ENCODE measurements at regions not wholly inside any gene's neighbourhood (a gene's known extent, or its start where the extent isn't known, plus 50 kb on each side); places are given as distances from the start of the nearest gene placed in this dataset.

GRCh38 chr1:213678348-213678747 lies 309.4 kb upstream of the PROX1 start:
- Histone ChIP-seq H3K9me3 (ENCODE audit: control insufficient read depth in 2 of 3, insufficient read depth in 1 of 3, low read length in 3 of 3) (no peaks in the 10 kb centered on the region), H3K4me3 (ENCODE audit: low read length in 3 of 3) (no peak overlapping the region), H3K36me3 (ENCODE audit: control insufficient read depth in 2 of 3, insufficient read depth in 3 of 3, low read length in 3 of 3) (no peaks in the 10 kb centered on the region), H3K27ac (ENCODE audit: low read depth in 2 of 2, low read length in 2 of 2) (no peak overlapping the region), H3K27me3 (ENCODE audit: control insufficient read depth, insufficient read depth, low read length) (no peaks in the 10 kb centered on the region), H3K4me1 (ENCODE audit: control insufficient read depth in 2 of 3, insufficient read depth in 2 of 3, low read depth in 1 of 3, low read length in 3 of 3) (no peaks in the 10 kb centered on the region), H3K9ac (ENCODE audit: low read length in 3 of 3) (no peak overlapping the region)
- FAIRE-seq: no peak
- intact Hi-C loops (cut with DNase I): no loop called here
- DNase-seq: no peak
- no peak for TF ChIP-seq CTCF (IDR thresholded peaks at IDR 0.05; ENCODE audit: borderline replicate concordance, extremely low read depth, insufficient read depth)

GRCh38 chr1:213678753-213679152 lies 309.0 kb upstream of the PROX1 start:
- DNase-seq (no peak), FAIRE-seq (no peak)
- Histone ChIP-seq H3K4me1 (ENCODE audit: control insufficient read depth in 2 of 3, insufficient read depth in 2 of 3, low read depth in 1 of 3, low read length in 3 of 3) (no peaks in the 10 kb centered on the region), H3K4me3 (ENCODE audit: low read length in 3 of 3) (no peak overlapping the region), H3K9ac (ENCODE audit: low read length in 3 of 3) (no peak overlapping the region), H3K27ac (ENCODE audit: low read depth in 2 of 2, low read length in 2 of 2) (no peak overlapping the region), H3K27me3 (ENCODE audit: control insufficient read depth, insufficient read depth, low read length) (no peaks in the 10 kb centered on the region), H3K36me3 (ENCODE audit: control insufficient read depth in 2 of 3, insufficient read depth in 3 of 3, low read length in 3 of 3) (no peaks in the 10 kb centered on the region), H3K9me3 (ENCODE audit: control insufficient read depth in 2 of 3, insufficient read depth in 1 of 3, low read length in 3 of 3) (no peaks in the 10 kb centered on the region)
- no peak for TF ChIP-seq CTCF (IDR thresholded peaks at IDR 0.05; ENCODE audit: borderline replicate concordance, extremely low read depth, insufficient read depth)
- intact Hi-C loops (cut with DNase I): no loop called here

GRCh38 chr1:213679153-213679552 lies 308.6 kb upstream of the PROX1 start:
- no peak overlapping the region for H3K9ac ChIP-seq (ENCODE audit: low read length in 3 of 3)
- no peaks in the 10 kb centered on the region for H3K4me1 ChIP-seq (ENCODE audit: control insufficient read depth in 2 of 3, insufficient read depth in 2 of 3, low read depth in 1 of 3, low read length in 3 of 3)
- no peaks in the 10 kb centered on the region for H3K36me3 ChIP-seq (ENCODE audit: control insufficient read depth in 2 of 3, insufficient read depth in 3 of 3, low read length in 3 of 3)
- H3K4me3 ChIP-seq (ENCODE audit: low read length in 3 of 3): no peak overlapping the region
- no peak for TF ChIP-seq CTCF (IDR thresholded peaks at IDR 0.05; ENCODE audit: borderline replicate concordance, extremely low read depth, insufficient read depth)
- no peaks in the 10 kb centered on the region for H3K27me3 ChIP-seq (ENCODE audit: control insufficient read depth, insufficient read depth, low read length)
- DNase-seq (no peak), FAIRE-seq (no peak)
- intact Hi-C loops (cut with DNase I): no loop called here
- no peak overlapping the region for H3K27ac ChIP-seq (ENCODE audit: low read depth in 2 of 2, low read length in 2 of 2)
- no peaks in the 10 kb centered on the region for H3K9me3 ChIP-seq (ENCODE audit: control insufficient read depth in 2 of 3, insufficient read depth in 1 of 3, low read length in 3 of 3)

- no peaks in the 10 kb centered on the region for H3K9me3 ChIP-seq (ENCODE audit: control insufficient read depth in 2 of 3, insufficient read depth in 1 of 3, low read length in 3 of 3)
- H3K4me3 ChIP-seq (ENCODE audit: low read length in 3 of 3): no peak overlapping the region
- H3K36me3 ChIP-seq (ENCODE audit: control insufficient read depth in 2 of 3, insufficient read depth in 3 of 3, low read length in 3 of 3): no peaks in the 10 kb centered on the region
- no peaks in the 10 kb centered on the region for H3K4me1 ChIP-seq (ENCODE audit: control insufficient read depth in 2 of 3, insufficient read depth in 2 of 3, low read depth in 1 of 3, low read length in 3 of 3)
- FAIRE-seq (no peak), DNase-seq (no peak)
- intact Hi-C loops (cut with DNase I): no loop called here
- H3K27ac ChIP-seq (ENCODE audit: low read depth in 2 of 2, low read length in 2 of 2): no peak overlapping the region
- no peaks in the 10 kb centered on the region for H3K27me3 ChIP-seq (ENCODE audit: control insufficient read depth, insufficient read depth, low read length)
- no peak overlapping the region for H3K9ac ChIP-seq (ENCODE audit: low read length in 3 of 3)
- no peak for TF ChIP-seq CTCF (IDR thresholded peaks at IDR 0.05; ENCODE audit: borderline replicate concordance, extremely low read depth, insufficient read depth)
Measured at GRCh38 chr1:213680677-213681325, 307.0 kb upstream of the PROX1 start.

Data from kidney (tissue), 13 donors.